ENCODE measurements at regions not wholly inside any gene's neighbourhood (a gene's known extent, or its start where the extent isn't known, plus 50 kb on each side); places are given as distances from the start of the nearest gene placed in this dataset.

GRCh38 chr2:107072150-107072940 is 186.4 kb upstream of the ST6GAL2 start:
- Mint-ChIP-seq H3K27ac (no peak overlapping the region), H3K36me3 (ENCODE audit: low read depth) (no peaks in the 10 kb centered on the region), H3K9me3 (no peaks in the 10 kb centered on the region), H3K4me3 (no peak overlapping the region), H3K4me1 (peaks cover 22% of the 10 kb centered on the region), H3K27me3 (ENCODE audit: low read depth) (no peaks in the 10 kb centered on the region)
- no peak for TF ChIP-seq CTCF (IDR thresholded peaks at IDR 0.05; ENCODE audit: unreplicated experiment in 3 of 3)

- Mint-ChIP-seq H3K4me1 (no peaks in the 10 kb centered on the region), H3K36me3 (ENCODE audit: low read depth) (no peaks in the 10 kb centered on the region), H3K27me3 (ENCODE audit: low read depth) (peaks cover 4% of the 10 kb centered on the region), H3K9me3 (peaks cover 3% of the 10 kb centered on the region), H3K27ac (no peak overlapping the region), H3K4me3 (no peak overlapping the region)
- TF ChIP-seq CTCF (IDR thresholded peaks at IDR 0.05; ENCODE audit: unreplicated experiment in 3 of 3), result no peak
Measured at GRCh38 chr2:107078584-107078983, 192.6 kb upstream of the ST6GAL2 start.

- Mint-ChIP-seq H3K9me3 (no peaks in the 10 kb centered on the region), H3K4me1 (no peaks in the 10 kb centered on the region), H3K36me3 (ENCODE audit: low read depth) (no peaks in the 10 kb centered on the region), H3K27me3 (ENCODE audit: low read depth) (no peaks in the 10 kb centered on the region), H3K27ac (no peak overlapping the region), H3K4me3 (no peak overlapping the region)
- TF ChIP-seq CTCF (IDR thresholded peaks at IDR 0.05; ENCODE audit: unreplicated experiment in 3 of 3), result no peak
Measured at GRCh38 chr2:107086497-107086896, 200.5 kb upstream of the ST6GAL2 start.

- Mint-ChIP-seq H3K4me3 (no peak overlapping the region), H3K27ac (no peak overlapping the region), H3K4me1 (no peaks in the 10 kb centered on the region), H3K9me3 (no peaks in the 10 kb centered on the region), H3K27me3 (ENCODE audit: low read depth) (no peaks in the 10 kb centered on the region), H3K36me3 (ENCODE audit: low read depth) (no peaks in the 10 kb centered on the region)
- TF ChIP-seq CTCF (IDR thresholded peaks at IDR 0.05; ENCODE audit: unreplicated experiment in 3 of 3), result no peak
Measured at GRCh38 chr2:107088156-107088555, 202.2 kb upstream of the ST6GAL2 start.

GRCh38 chr2:107091163-107091864 is 205.3 kb upstream of the ST6GAL2 start:
- Mint-ChIP-seq H3K4me1 (peaks cover 4% of the 10 kb centered on the region), H3K4me3 (no peak overlapping the region), H3K36me3 (ENCODE audit: low read depth) (no peaks in the 10 kb centered on the region), H3K9me3 (no peaks in the 10 kb centered on the region), H3K27me3 (ENCODE audit: low read depth) (no peaks in the 10 kb centered on the region), H3K27ac (no peak overlapping the region)
- no peak for TF ChIP-seq CTCF (IDR thresholded peaks at IDR 0.05; ENCODE audit: unreplicated experiment in 3 of 3)

Measured in nephron (organoid).